ENCODE measurements at regions not wholly inside any gene's neighbourhood (a gene's known extent, or its start where the extent isn't known, plus 50 kb on each side); places are given as distances from the start of the nearest gene placed in this dataset.
A peak's percentile ranks its signal among the peaks of the same experiment; 100 is the strongest.
"Not testable (repeated sequence)": the region's sequence is repeated elsewhere in the genome, so short reads cannot be mapped to it uniquely, and the experiment has no call there.

DNA sequence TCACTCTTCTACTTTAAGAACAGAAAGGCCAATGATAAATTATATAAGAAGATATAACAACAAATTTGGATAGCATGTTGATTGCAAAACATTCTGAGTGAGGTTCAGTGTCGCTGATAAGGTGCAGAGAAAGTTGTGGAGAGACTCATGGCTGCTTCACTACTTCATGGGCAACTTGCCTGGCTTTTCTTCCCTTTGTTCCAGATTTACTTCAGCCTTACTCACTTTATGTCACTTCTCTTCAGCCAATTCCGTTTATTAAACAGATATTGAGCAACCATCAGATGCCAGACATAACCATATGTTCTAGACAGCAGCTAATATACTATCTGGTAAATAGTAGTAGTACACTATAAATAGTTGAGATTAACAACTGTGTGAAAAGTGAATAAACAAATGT lies 150.0 kb upstream of the CHL1 start:
- TF ChIP-seq, protein P1, sequence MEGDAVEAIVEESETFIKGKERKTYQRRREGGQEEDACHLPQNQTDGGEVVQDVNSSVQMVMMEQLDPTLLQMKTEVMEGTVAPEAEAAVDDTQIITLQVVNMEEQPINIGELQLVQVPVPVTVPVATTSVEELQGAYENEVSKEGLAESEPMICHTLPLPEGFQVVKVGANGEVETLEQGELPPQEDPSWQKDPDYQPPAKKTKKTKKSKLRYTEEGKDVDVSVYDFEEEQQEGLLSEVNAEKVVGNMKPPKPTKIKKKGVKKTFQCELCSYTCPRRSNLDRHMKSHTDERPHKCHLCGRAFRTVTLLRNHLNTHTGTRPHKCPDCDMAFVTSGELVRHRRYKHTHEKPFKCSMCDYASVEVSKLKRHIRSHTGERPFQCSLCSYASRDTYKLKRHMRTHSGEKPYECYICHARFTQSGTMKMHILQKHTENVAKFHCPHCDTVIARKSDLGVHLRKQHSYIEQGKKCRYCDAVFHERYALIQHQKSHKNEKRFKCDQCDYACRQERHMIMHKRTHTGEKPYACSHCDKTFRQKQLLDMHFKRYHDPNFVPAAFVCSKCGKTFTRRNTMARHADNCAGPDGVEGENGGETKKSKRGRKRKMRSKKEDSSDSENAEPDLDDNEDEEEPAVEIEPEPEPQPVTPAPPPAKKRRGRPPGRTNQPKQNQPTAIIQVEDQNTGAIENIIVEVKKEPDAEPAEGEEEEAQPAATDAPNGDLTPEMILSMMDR (IDR thresholded peaks at IDR 0.05; ENCODE audit: poor library complexity, severe bottlenecking), result no peak
- DNase-seq (ENCODE audit: low spot score) (no peak), ATAC-seq (ENCODE audit: low read depth) (no peak)
- Histone ChIP-seq H3K27ac (ENCODE audit: poor library complexity, severe bottlenecking) (no peak overlapping the region), H3K4me1 (ENCODE audit: insufficient read depth, poor library complexity, severe bottlenecking) (no peaks in the 10 kb centered on the region), H3K9me3 (ENCODE audit: severe bottlenecking) (no peaks in the 10 kb centered on the region), H3K4me3 (ENCODE audit: severe bottlenecking) (no peak overlapping the region), H3K36me3 (ENCODE audit: low read depth) (no peaks in the 10 kb centered on the region), H3K27me3 (ENCODE audit: insufficient read depth, poor library complexity, severe bottlenecking) (no peaks in the 10 kb centered on the region)

DNA sequence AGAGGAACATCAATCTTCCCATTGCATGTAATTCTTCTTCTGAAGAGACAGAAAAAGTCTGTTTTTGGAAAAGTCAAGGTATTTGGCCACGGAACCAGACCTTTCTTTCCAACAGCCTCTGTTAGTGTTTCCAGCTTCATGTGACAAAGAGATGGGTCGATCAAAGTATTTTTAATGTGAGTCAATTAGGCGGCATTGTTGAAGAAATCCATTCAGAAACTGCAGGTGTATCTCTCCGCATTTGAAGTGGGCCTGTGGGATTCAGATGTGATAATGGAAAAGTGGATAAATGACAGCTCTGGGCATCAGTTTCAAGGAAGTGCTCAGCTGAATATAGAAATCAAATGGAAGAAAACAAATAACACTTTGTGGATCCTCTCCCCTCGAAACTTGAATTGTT lies 143.1 kb upstream of the CHL1 start:
- not testable (repeated sequence) for H3K4me1 ChIP-seq (ENCODE audit: insufficient read depth, poor library complexity, severe bottlenecking); DNase-seq (ENCODE audit: low spot score); H3K9me3 ChIP-seq (ENCODE audit: severe bottlenecking); H3K36me3 ChIP-seq (ENCODE audit: low read depth); H3K27me3 ChIP-seq (ENCODE audit: insufficient read depth, poor library complexity, severe bottlenecking); ATAC-seq (ENCODE audit: low read depth); H3K4me3 ChIP-seq (ENCODE audit: severe bottlenecking); H3K27ac ChIP-seq (ENCODE audit: poor library complexity, severe bottlenecking)

DNA sequence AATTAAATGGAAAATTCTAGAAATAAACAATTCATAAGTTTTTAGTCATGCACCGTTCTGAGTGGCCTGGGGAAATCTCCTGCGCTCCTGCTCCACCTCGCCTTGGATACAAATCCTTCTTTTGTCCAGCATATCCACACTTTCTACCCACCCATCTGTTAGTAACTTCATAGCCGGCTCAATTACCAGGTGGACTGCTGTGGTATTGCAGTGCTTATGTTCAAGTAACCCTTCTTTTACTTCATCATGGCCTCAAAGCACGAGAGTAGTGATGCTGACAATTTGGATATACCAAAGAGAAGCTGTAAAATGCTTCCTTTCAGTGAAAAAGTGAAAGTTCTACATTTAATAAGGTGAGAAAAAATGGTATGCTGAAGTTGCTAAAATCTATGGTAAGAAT lies 142.3 kb upstream of the CHL1 start:
- H3K36me3 ChIP-seq (ENCODE audit: low read depth), result no peaks in the 10 kb centered on the region
- ATAC-seq (ENCODE audit: low read depth), result 0 out of 3 replicates have a peak, but pooled peaks have one; percentile 29
- no peaks in the 10 kb centered on the region for H3K27me3 ChIP-seq (ENCODE audit: insufficient read depth, poor library complexity, severe bottlenecking)
- H3K4me3 ChIP-seq (ENCODE audit: severe bottlenecking), result no peak overlapping the region
- H3K9me3 ChIP-seq (ENCODE audit: severe bottlenecking), result no peaks in the 10 kb centered on the region
- TF ChIP-seq, protein P1 (IDR thresholded peaks at IDR 0.05; ENCODE audit: poor library complexity, severe bottlenecking), result no peak
- no peaks in the 10 kb centered on the region for H3K4me1 ChIP-seq (ENCODE audit: insufficient read depth, poor library complexity, severe bottlenecking)
- no peak overlapping the region for H3K27ac ChIP-seq (ENCODE audit: poor library complexity, severe bottlenecking)
- no peak for DNase-seq (ENCODE audit: low spot score)

DNA sequence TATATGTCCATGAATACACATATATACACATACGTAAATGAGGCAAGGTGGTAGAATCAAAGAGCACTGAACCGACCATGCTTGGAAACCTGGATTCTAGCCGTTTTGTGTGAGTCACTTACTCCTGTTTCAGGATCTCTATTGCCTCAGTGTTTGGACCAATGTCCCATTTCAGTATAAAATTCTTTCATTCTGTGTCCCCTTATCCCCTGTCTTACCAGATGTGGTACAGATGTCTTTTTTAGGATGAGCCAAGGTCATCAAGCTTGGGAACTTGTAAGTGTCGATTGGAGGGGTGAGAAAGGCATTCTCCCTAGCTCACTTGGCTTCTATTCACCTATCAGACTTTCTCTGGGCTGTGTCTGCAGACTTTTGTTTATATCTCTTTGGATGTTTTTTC lies 139.9 kb upstream of the CHL1 start:
- DNase-seq (ENCODE audit: low spot score) (no peak), ATAC-seq (ENCODE audit: low read depth) (no peak)
- TF ChIP-seq, protein P1 (IDR thresholded peaks at IDR 0.05; ENCODE audit: poor library complexity, severe bottlenecking), result no peak
- no peaks in the 10 kb centered on the region for H3K9me3 ChIP-seq (ENCODE audit: severe bottlenecking)
- H3K27ac ChIP-seq (ENCODE audit: poor library complexity, severe bottlenecking), result no peak overlapping the region
- H3K27me3 ChIP-seq (ENCODE audit: insufficient read depth, poor library complexity, severe bottlenecking), result no peaks in the 10 kb centered on the region
- no peak overlapping the region for H3K4me3 ChIP-seq (ENCODE audit: severe bottlenecking)
- no peaks in the 10 kb centered on the region for H3K36me3 ChIP-seq (ENCODE audit: low read depth)
- H3K4me1 ChIP-seq (ENCODE audit: insufficient read depth, poor library complexity, severe bottlenecking), result no peaks in the 10 kb centered on the region

DNA sequence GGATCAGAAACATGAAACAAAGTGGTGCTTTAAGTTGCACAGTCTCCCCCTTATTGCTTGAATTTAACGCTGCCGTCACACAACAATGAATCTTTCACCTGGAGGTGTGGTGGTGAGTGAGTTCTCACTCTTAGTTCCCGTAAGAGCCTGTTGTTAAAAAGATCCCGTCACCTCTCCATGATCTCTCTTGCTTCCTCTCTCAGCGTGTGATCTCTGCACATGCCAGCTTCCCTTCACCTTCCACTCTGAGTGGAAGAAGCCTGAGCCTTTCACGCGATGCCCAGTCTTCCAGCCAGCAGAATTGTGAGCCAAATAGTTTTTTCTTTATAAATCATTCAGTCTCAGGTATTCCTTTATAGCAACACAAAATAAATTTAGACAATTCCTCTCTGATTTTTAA lies 136.7 kb upstream of the CHL1 start:
- Histone ChIP-seq H3K27ac (ENCODE audit: poor library complexity, severe bottlenecking) (no peak overlapping the region), H3K36me3 (ENCODE audit: low read depth) (no peaks in the 10 kb centered on the region), H3K4me1 (ENCODE audit: insufficient read depth, poor library complexity, severe bottlenecking) (no peaks in the 10 kb centered on the region), H3K9me3 (ENCODE audit: severe bottlenecking) (no peaks in the 10 kb centered on the region), H3K4me3 (ENCODE audit: severe bottlenecking) (no peak overlapping the region), H3K27me3 (ENCODE audit: insufficient read depth, poor library complexity, severe bottlenecking) (no peaks in the 10 kb centered on the region)
- no peak for ATAC-seq (ENCODE audit: low read depth)
- TF ChIP-seq, protein P1 (IDR thresholded peaks at IDR 0.05; ENCODE audit: poor library complexity, severe bottlenecking), result no peak
- DNase-seq (ENCODE audit: low spot score), result no peak

All from RWPE2 (cell line).